Endothelial cell of umbilical vein (primary cell): ENCODE measurements at regions not wholly inside any gene's neighbourhood (a gene's known extent, or its start where the extent isn't known, plus 50 kb on each side); places are given as distances from the start of the nearest gene placed in this dataset.
A peak's percentile ranks its signal among the peaks of the same experiment; 100 is the strongest.

Experiments
- BruUV-seq: library from RNA; stranded (reverse); fragments of 400-500 nt; replicated peaks from 2 replicates; lab custom pipeline; 2021; lab: Mats Ljungman, UMichigan
- CTCF ChIA-PET: fragments of 300-600, 350-600 bp; sonication (Branson Sonifier 250); formaldehyde crosslinking; loops from one replicate; lab custom pipeline; 2021; ENCODE audit warnings: antibody characterized with exemption, inconsistent platforms; lab: Charles Lee
- POLR2A ChIA-PET: fragments of 300-600, 350-600 bp; sonication (Branson Sonifier 250); formaldehyde crosslinking; loops from one replicate; lab custom pipeline; 2021; ENCODE audit warnings: antibody characterized with exemption, inconsistent platforms; lab: Charles Lee
- DNase-seq: peaks from one replicate; pipeline ENCODE4 v3.0.0-alpha.2; 2011; ENCODE audit warnings: low read depth, low spot score
- FAIRE-seq: peaks from 2 replicates; lab custom pipeline; 2011; peaks lifted over from hg19 to GRCh38; lab: Jason Lieb, UNC
- H2AFZ ChIP-seq: 2 replicates; pipeline ENCODE4 v1.6.0; 2012; ENCODE audit warnings: low read depth, low read length, control low read depth, inconsistent platforms
- H3K27ac ChIP-seq: 2 replicates; pipeline ENCODE4 v1.5.1; 2011; ENCODE audit warnings: low read depth, mild to moderate bottlenecking, control low read depth, low read length, moderate library complexity; ENCODE audit not compliant: insufficient read depth
- H3K27me3 ChIP-seq, 2 experiments: 2 replicates each; pipeline versions ENCODE4 v1.6.0 to v1.6.1; 2011; ENCODE audit warnings: low read length in 2 of 2, mixed read lengths in 1 of 2; ENCODE audit not compliant: control insufficient read depth in 2 of 2, insufficient read depth in 2 of 2
- H3K36me3 ChIP-seq, 2 experiments: 2 replicates in 1 of 2; 3 replicates in 1 of 2; pipeline ENCODE4 v1.5.1; 2011; ENCODE audit warnings: low read length in 2 of 2, mild to moderate bottlenecking in 1 of 2, moderate library complexity in 1 of 2; ENCODE audit not compliant: control insufficient read depth in 2 of 2, insufficient read depth in 2 of 2; ENCODE audit errors: extremely low read depth in 1 of 2
- H3K4me1 ChIP-seq: 3 replicates; pipeline ENCODE4 v1.5.1; 2011; ENCODE audit warnings: mild to moderate bottlenecking, low read length; ENCODE audit not compliant: control insufficient read depth, insufficient read depth; ENCODE audit errors: extremely low read depth
- H3K4me2 ChIP-seq: 2 replicates; pipeline ENCODE4 v1.6.1; 2011; ENCODE audit warnings: low read length, control low read depth, mixed read lengths; ENCODE audit not compliant: insufficient read depth
- H3K4me3 ChIP-seq, 3 experiments: fragments of 200-600 bp in 1 of 3; sonication (generic), shearing (Covaris generic) in 1 of 3; replicated peaks in 1 of 3; 2 replicates each; pipeline ENCODE4 v1.5.1; 2011 to 2016; ENCODE audit warnings: control low read depth in 3 of 3, low read length in 3 of 3, mild to moderate bottlenecking in 2 of 3, inconsistent platforms in 1 of 3, low read depth in 1 of 3, moderate library complexity in 1 of 3; ENCODE audit not compliant: insufficient read depth in 1 of 3
- H3K79me2 ChIP-seq: 2 replicates; pipeline ENCODE4 v1.6.0; 2012; ENCODE audit warnings: low read length, inconsistent platforms; ENCODE audit not compliant: control insufficient read depth, insufficient read depth
- H3K9ac ChIP-seq: replicated peaks from 2 replicates; pipeline ENCODE3; 2011; ENCODE audit warnings: low read length, control low read depth; ENCODE audit not compliant: insufficient read depth; ENCODE audit errors: extremely low read depth
- H3K9me1 ChIP-seq: replicated peaks from 3 replicates; pipeline ENCODE4 v1.6.0; 2011; ENCODE audit warnings: mild to moderate bottlenecking, low read length; ENCODE audit not compliant: control insufficient read depth, insufficient read depth; ENCODE audit errors: extremely low read depth
- H3K9me3 ChIP-seq: replicated peaks from 2 replicates; pipeline ENCODE4 v1.5.1; 2012; ENCODE audit warnings: low read length, inconsistent platforms; ENCODE audit not compliant: control insufficient read depth, insufficient read depth
- H4K20me1 ChIP-seq: replicated peaks from 2 replicates; pipeline ENCODE3; 2011; ENCODE audit warnings: mild to moderate bottlenecking, low read length; ENCODE audit not compliant: control insufficient read depth, insufficient read depth; ENCODE audit errors: extremely low read depth
- CTCF ChIP-seq, 2 donors: IDR thresholded peaks; 1 replicate in 1 of 2; 2 replicates in 1 of 2; pipeline ENCODE4 v1.5.1; 2011; ENCODE audit warnings: low read length in 2 of 2, mild to moderate bottlenecking in 2 of 2, moderate library complexity in 2 of 2, control low read depth in 1 of 2, inconsistent platforms in 1 of 2, low read depth in 1 of 2; ENCODE audit not compliant: insufficient read depth in 1 of 2; ENCODE audit errors: extremely low read depth in 1 of 2
- EZH2 ChIP-seq: IDR thresholded peaks from 2 replicates; pipeline ENCODE4 v1.6.1; 2012; ENCODE audit warnings: borderline replicate concordance, low read depth, mild to moderate bottlenecking, moderate library complexity, low read length, inconsistent platforms; ENCODE audit not compliant: severe bottlenecking
- FOS ChIP-seq: IDR thresholded peaks from 2 replicates; pipeline ENCODE4 v1.6.1; 2011; ENCODE audit warnings: mild to moderate bottlenecking, low read length, moderate library complexity, borderline replicate concordance; ENCODE audit not compliant: insufficient read depth
- GATA2 ChIP-seq: IDR thresholded peaks from 2 replicates; pipeline ENCODE4 v1.7.0; 2011; ENCODE audit warnings: low read depth, mild to moderate bottlenecking, moderate library complexity, mixed read lengths, low read length; ENCODE audit not compliant: insufficient read length, insufficient read depth
- JUN ChIP-seq: IDR thresholded peaks from 2 replicates; pipeline ENCODE4 v1.6.1; 2011; ENCODE audit warnings: borderline replicate concordance, low read depth; ENCODE audit not compliant: insufficient read length, insufficient read depth
- MAX ChIP-seq: IDR thresholded peaks from 2 replicates; pipeline ENCODE4 v1.6.1; 2011; ENCODE audit not compliant: insufficient read depth, insufficient read length
- MYC ChIP-seq: IDR thresholded peaks from one replicate; pipeline ENCODE4 v1.6.1; 2011; ENCODE audit warnings: mild to moderate bottlenecking, low read depth, low read length
- POLR2A ChIP-seq: IDR thresholded peaks from 2 replicates; pipeline ENCODE4 v1.6.1; 2012; ENCODE audit warnings: low read depth, mild to moderate bottlenecking, control low read depth, low read length
- POLR2AphosphoS5 ChIP-seq: IDR thresholded peaks from 2 replicates; pipeline ENCODE4 v1.6.1; 2012; ENCODE audit warnings: low read depth, mild to moderate bottlenecking, control low read depth, low read length, moderate library complexity; ENCODE audit not compliant: insufficient read depth
- dilution Hi-C: fragments of 300-500 bp; cut with MboI; formaldehyde crosslinking; loops from one replicate; pipeline ENCODE4 v1.15.0; 2019; ENCODE audit warnings: low sequenced_read_pairs; ENCODE audit not compliant: extremely low pct_ligation_motif_present
- intact Hi-C: fragments of 100-400 bp; cut with micrococcal nuclease; formaldehyde crosslinking; loops from one replicate; pipeline ENCODE4 v1.10.0; 2022

GRCh38 chrX:39440799-39441284 lies 639.6 kb downstream of the MID1IP1 start:
- ChIA-PET POLR2A (no interaction called here), CTCF (interaction anchor here (2.4 kb wide), 1 partner anchor 179 kb away, joined by 15 read pairs; no protein-coding TSS in a partner anchor)
- Histone ChIP-seq H3K9ac (no peak overlapping the region), H3K27ac (no peak overlapping the region), H3K9me1 (no peaks in the 10 kb centered on the region), H3K79me2 (no peaks in the 10 kb centered on the region), H3K27me3 (no peaks in the 10 kb centered on the region), H4K20me1 (no peaks in the 10 kb centered on the region), H3K4me3 (no peak overlapping the region), H2AFZ (no peak overlapping the region), H3K36me3 (no peaks in the 10 kb centered on the region), H3K4me1 (no peaks in the 10 kb centered on the region), H3K4me2 (no peak overlapping the region), H3K9me3 (no peaks in the 10 kb centered on the region)
- peak; percentile 9 for DNase-seq
- no TSS peak for BruUV-seq
- intact Hi-C loops (no loop called here), dilution Hi-C loops (no loop called here)
- TF ChIP-seq JUN (no peak), EZH2 (no peak), CTCF (IDR thresholded peaks at IDR 0.05; ENCODE audit: extremely low read depth in 1 of 2, insufficient read depth in 1 of 2, low read depth in 1 of 2, low read length in 2 of 2) (no peak), GATA2 (no peak), MAX (no peak), POLR2A (no peak), FOS (no peak), POLR2AphosphoS5 (no peak), MYC (no peak)
- FAIRE-seq: no peak
